ENCODE measurements at regions not wholly inside any gene's neighbourhood (a gene's known extent, or its start where the extent isn't known, plus 50 kb on each side); places are given as distances from the start of the nearest gene placed in this dataset.

- intact Hi-C loops (cut with DNase I; ENCODE audit: low total_unique reads) = no loop called here
- H3K9me3 ChIP-seq = no peaks in the 10 kb centered on the region
- no peaks in the 10 kb centered on the region for H3K36me3 ChIP-seq
- no peak overlapping the region for H3K27ac ChIP-seq
- no peak overlapping the region for H3K4me3 ChIP-seq
- in situ Hi-C loops (cut with MboI; ENCODE audit: low sequenced_read_pairs in 4 of 4) = no loop called here
- no peak for DNase-seq
- no peak for ATAC-seq
- H3K27me3 ChIP-seq = no peaks in the 10 kb centered on the region
- no peak for TF ChIP-seq CTCF (IDR thresholded peaks at IDR 0.05 in 4 of 5, conservative IDR thresholded peaks at IDR 0.05 in 1 of 5)
- TF ChIP-seq POLR2A (IDR thresholded peaks at IDR 0.05) = no peak
- H3K4me1 ChIP-seq = no peaks in the 10 kb centered on the region
Measured at GRCh38 chr4:177681902-177682301, 239.7 kb upstream of the AGA start.

- in situ Hi-C loops (cut with MboI; ENCODE audit: low sequenced_read_pairs in 4 of 4) = no loop called here
- no peak for ATAC-seq
Measured at GRCh38 chr4:177687117-177687516, 244.9 kb upstream of the AGA start.

GRCh38 chr4:177692907-177693306, 250.7 kb upstream of the AGA start:
- Histone ChIP-seq H3K4me1 (no peaks in the 10 kb centered on the region), H3K27me3 (no peaks in the 10 kb centered on the region), H3K27ac (no peak overlapping the region), H3K9me3 (no peaks in the 10 kb centered on the region), H3K4me3 (no peak overlapping the region), H3K36me3 (no peaks in the 10 kb centered on the region)
- intact Hi-C loops (cut with DNase I; ENCODE audit: low total_unique reads) (no loop called here), in situ Hi-C loops (cut with MboI; ENCODE audit: low sequenced_read_pairs in 4 of 4) (no loop called here)
- DNase-seq (no peak), ATAC-seq (no peak)
- TF ChIP-seq CTCF (IDR thresholded peaks at IDR 0.05 in 4 of 5, conservative IDR thresholded peaks at IDR 0.05 in 1 of 5) (no peak), POLR2A (IDR thresholded peaks at IDR 0.05) (no peak)

More at GRCh38 chr4:177687117-177687516, 244.9 kb upstream of the AGA start:
- intact Hi-C loops (cut with DNase I; ENCODE audit: low total_unique reads) = no loop called here
- Histone ChIP-seq H3K27me3 (no peaks in the 10 kb centered on the region), H3K4me3 (no peak overlapping the region), H3K9me3 (no peaks in the 10 kb centered on the region), H3K36me3 (no peaks in the 10 kb centered on the region), H3K27ac (no peak overlapping the region), H3K4me1 (no peaks in the 10 kb centered on the region)
- no peak for DNase-seq
- TF ChIP-seq CTCF (IDR thresholded peaks at IDR 0.05 in 4 of 5, conservative IDR thresholded peaks at IDR 0.05 in 1 of 5) (no peak), POLR2A (IDR thresholded peaks at IDR 0.05) (no peak)

- no peaks in the 10 kb centered on the region for H3K4me1 ChIP-seq
- ATAC-seq (no peak), DNase-seq (no peak)
- no peaks in the 10 kb centered on the region for H3K9me3 ChIP-seq
- in situ Hi-C loops (cut with MboI; ENCODE audit: low sequenced_read_pairs in 4 of 4) (no loop called here), intact Hi-C loops (cut with DNase I; ENCODE audit: low total_unique reads) (no loop called here)
- H3K27me3 ChIP-seq = no peaks in the 10 kb centered on the region
- TF ChIP-seq CTCF (IDR thresholded peaks at IDR 0.05 in 4 of 5, conservative IDR thresholded peaks at IDR 0.05 in 1 of 5) (no peak), POLR2A (IDR thresholded peaks at IDR 0.05) (no peak)
- H3K27ac ChIP-seq = no peak overlapping the region
- H3K36me3 ChIP-seq = no peaks in the 10 kb centered on the region
- H3K4me3 ChIP-seq = no peak overlapping the region
Measured at GRCh38 chr4:177696438-177696966, 254.3 kb upstream of the AGA start.

All from gastrocnemius medialis (tissue), 4 donors.